ENCODE measurements at regions not wholly inside any gene's neighbourhood (a gene's known extent, or its start where the extent isn't known, plus 50 kb on each side); places are given as distances from the start of the nearest gene placed in this dataset.

GRCh38 chr16:85369741-85370528 lies 243.2 kb upstream of the GSE1 start (continued):
- no peak for TF ChIP-seq ZNF407 (CRISPR knock-in tag; IDR thresholded peaks at IDR 0.05; ENCODE audit: not compliant biosample characterization)
- 0 out of 2 replicates have a peak, but pooled peaks have one; percentile 32 for TF ChIP-seq ZNF318 (CRISPR knock-in tag; IDR thresholded peaks at IDR 0.05)
- no peak for TF ChIP-seq HMG20B (CRISPR knock-in tag; conservative IDR thresholded peaks at IDR 0.05)
- TF ChIP-seq ZFAT (CRISPR knock-in tag; conservative IDR thresholded peaks at IDR 0.05) = no peak
- TF ChIP-seq NRL (CRISPR knock-in tag; IDR thresholded peaks at IDR 0.05; ENCODE audit: borderline replicate concordance) = peak; percentile 56; the same call in 1 of the 2 replicates
- no peak for TF ChIP-seq AGO1 (IDR thresholded peaks at IDR 0.05; ENCODE audit: low read depth, low read length, poor library complexity, severe bottlenecking)
- TF ChIP-seq GLI4 (CRISPR knock-in tag; IDR thresholded peaks at IDR 0.05; ENCODE audit: borderline replicate concordance) = 0 out of 2 replicates have a peak, but pooled peaks have one; percentile 72
- no peak for TF ChIP-seq PHB2 (IDR thresholded peaks at IDR 0.05; ENCODE audit: partially characterized antibody)
- no peak for TF ChIP-seq ZNF557 (CRISPR knock-in tag; IDR thresholded peaks at IDR 0.05)
- 0 out of 2 replicates have a peak, but pooled peaks have one; percentile 51 for TF ChIP-seq PCBP1 (IDR thresholded peaks at IDR 0.05; ENCODE audit: borderline replicate concordance, low read depth, low read length)
- TF ChIP-seq ZNF883 (CRISPR knock-in tag; IDR thresholded peaks at IDR 0.05; ENCODE audit: not compliant biosample characterization) = peak; percentile 69
